Trophoblast cell (in vitro differentiated cells and primary cell): ENCODE measurements at regions not wholly inside any gene's neighbourhood (a gene's known extent, or its start where the extent isn't known, plus 50 kb on each side); places are given as distances from the start of the nearest gene placed in this dataset.

ENCODE experiments used
- DNase-seq, 2 donors: peaks; one replicate each; pipeline ENCODE4 v3.0.0-alpha.2; 2016
- H2AFZ ChIP-seq: 2 replicates; pipeline ENCODE4 v1.6.1; 2013; ENCODE audit warnings: low read length, moderate library complexity, mild to moderate bottlenecking; ENCODE audit not compliant: insufficient read depth, poor library complexity
- H2AK5ac ChIP-seq: 2 replicates; pipeline ENCODE4 v1.6.1; 2013; ENCODE audit warnings: mild to moderate bottlenecking, low read length
- H2BK120ac ChIP-seq: 2 replicates; pipeline ENCODE4 v1.6.1; 2013; ENCODE audit warnings: low read length, mild to moderate bottlenecking, moderate library complexity; ENCODE audit not compliant: insufficient read depth, poor library complexity
- H2BK12ac ChIP-seq: 2 replicates; pipeline ENCODE4 v1.6.1; 2013; ENCODE audit warnings: mild to moderate bottlenecking, low read length, moderate library complexity
- H2BK5ac ChIP-seq: 2 replicates; pipeline ENCODE4 v1.6.1; 2013; ENCODE audit warnings: low read length, low read depth, moderate library complexity, mild to moderate bottlenecking; ENCODE audit not compliant: poor library complexity
- H3K14ac ChIP-seq: 2 replicates; pipeline ENCODE4 v1.6.1; 2013; ENCODE audit warnings: mild to moderate bottlenecking, low read length
- H3K18ac ChIP-seq: 2 replicates; pipeline ENCODE4 v1.6.1; 2013; ENCODE audit warnings: mild to moderate bottlenecking, low read length
- H3K23ac ChIP-seq: 2 replicates; pipeline ENCODE4 v1.6.1; 2013; ENCODE audit warnings: low read length
- H3K27ac ChIP-seq: 2 replicates; pipeline ENCODE4 v1.5.1; 2013; ENCODE audit warnings: low read depth, mild to moderate bottlenecking, inconsistent platforms, low read length, moderate library complexity
- H3K27me3 ChIP-seq: 2 replicates; pipeline ENCODE4 v1.6.1; 2013; ENCODE audit warnings: inconsistent platforms, mild to moderate bottlenecking, low read length, moderate library complexity; ENCODE audit not compliant: insufficient read depth
- H3K36me3 ChIP-seq, 2 experiments: 1 replicate in 1 of 2; 2 replicates in 1 of 2; pipeline ENCODE4 v1.6.1; 2013; ENCODE audit warnings: low read length in 2 of 2, mild to moderate bottlenecking in 2 of 2, moderate library complexity in 1 of 2; ENCODE audit not compliant: insufficient read depth in 2 of 2, control insufficient read depth in 1 of 2
- H3K4ac ChIP-seq: 2 replicates; pipeline ENCODE4 v1.6.1; 2013; ENCODE audit warnings: low read depth, mild to moderate bottlenecking, low read length, moderate library complexity
- H3K4me1 ChIP-seq, 2 experiments: 1 replicate in 1 of 2; 2 replicates in 1 of 2; pipeline ENCODE4 v1.6.1; 2013; ENCODE audit warnings: low read length in 2 of 2, mild to moderate bottlenecking in 2 of 2, moderate library complexity in 1 of 2; ENCODE audit not compliant: insufficient read depth in 2 of 2, control insufficient read depth in 1 of 2
- H3K4me2 ChIP-seq: 2 replicates; pipeline ENCODE4 v1.6.1; 2013; ENCODE audit warnings: inconsistent platforms, mild to moderate bottlenecking, low read length, moderate library complexity
- H3K4me3 ChIP-seq: 2 replicates; pipeline ENCODE4 v1.5.1; 2013; ENCODE audit warnings: mild to moderate bottlenecking, low read depth, low read length, inconsistent platforms
- H3K79me1 ChIP-seq: one replicate; pipeline ENCODE4 v1.6.1; 2013; ENCODE audit warnings: low read length
- H3K79me2 ChIP-seq: 2 replicates; pipeline ENCODE4 v1.6.1; 2013; ENCODE audit warnings: low read length, mild to moderate bottlenecking; ENCODE audit not compliant: control insufficient read depth, insufficient read depth, poor library complexity
- H3K9ac ChIP-seq: 2 replicates; pipeline ENCODE4 v1.6.1; 2013; ENCODE audit warnings: mild to moderate bottlenecking, low read length
- H3K9me3 ChIP-seq: 2 replicates; pipeline ENCODE4 v1.6.1; 2013; ENCODE audit warnings: low read depth, mild to moderate bottlenecking, control low read depth, inconsistent platforms, low read length; ENCODE audit not compliant: insufficient read depth
- H4K12ac ChIP-seq: 2 replicates; pipeline ENCODE4 v1.6.1; 2013; ENCODE audit warnings: low read depth, mild to moderate bottlenecking, low read length, moderate library complexity
- H4K8ac ChIP-seq: 2 replicates; pipeline ENCODE4 v1.6.1; 2013; ENCODE audit warnings: low read depth, mild to moderate bottlenecking, low read length, moderate library complexity
- H4K91ac ChIP-seq: one replicate; pipeline ENCODE4 v1.6.1; 2013; ENCODE audit warnings: low read depth, mild to moderate bottlenecking, low read length, moderate library complexity
- WGBS: extraction: QIAGEN DNeasy Blood & Tissue Kit; methylation state at CpG from one replicate; pipeline ENCODE4 v1.1.7; 2013; ENCODE audit warnings: missing lambda C conversion rate; ENCODE audit not compliant: insufficient read length, insufficient coverage; ENCODE audit errors: extremely low coverage; 5-methylcytosine and 5-hydroxymethylcytosine counted together

DNA sequence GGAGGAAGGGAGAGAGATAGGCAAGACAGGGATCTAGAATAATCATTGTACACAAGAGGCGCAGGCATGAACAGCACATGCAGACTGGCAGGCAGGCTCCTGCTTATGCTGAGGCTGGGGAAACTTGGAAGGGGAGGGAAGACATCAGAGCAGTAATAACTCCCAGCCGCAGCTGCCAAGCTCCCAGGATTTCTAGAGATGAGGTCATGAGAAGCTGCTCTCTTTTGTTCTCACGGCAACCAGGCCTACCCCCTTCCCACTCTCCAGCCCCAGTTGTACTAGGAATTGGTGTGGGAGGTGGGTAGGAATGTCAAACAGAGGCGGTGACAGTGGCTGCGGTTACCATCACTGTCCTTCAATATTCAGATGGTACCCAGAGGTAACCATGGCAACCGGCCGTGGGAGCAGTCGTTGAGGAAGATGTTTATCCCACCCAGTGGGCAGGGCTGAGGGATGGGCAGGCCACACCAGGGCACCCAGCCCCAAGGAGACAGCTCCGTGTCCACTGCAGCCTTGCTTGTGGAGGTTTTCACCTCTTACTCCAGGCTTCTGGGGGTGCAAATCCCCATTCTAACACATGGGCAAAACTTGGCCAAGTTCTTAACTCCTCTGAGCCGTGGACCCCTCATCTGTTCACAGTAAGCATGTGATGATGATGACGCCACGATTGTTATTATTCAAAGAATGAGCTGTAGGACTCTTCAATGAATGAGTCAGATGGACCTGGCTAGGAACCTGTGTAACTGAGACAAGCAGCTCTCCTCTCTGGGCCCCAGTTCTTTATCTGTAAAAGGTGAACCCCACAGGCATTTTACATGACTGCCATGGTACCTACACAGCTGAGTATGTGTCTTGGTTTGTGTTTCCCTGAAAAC is 360.8 kb upstream of the PROK2 start:
- H2BK12ac ChIP-seq, result no peak overlapping the region
- no peaks in the 10 kb centered on the region for H3K79me1 ChIP-seq
- no peak overlapping the region for H3K9ac ChIP-seq
- no peak overlapping the region for H3K18ac ChIP-seq
- H3K4me2 ChIP-seq, result no peak overlapping the region
- no peak overlapping the region for H3K14ac ChIP-seq
- no peak overlapping the region for H3K4ac ChIP-seq
- H2AK5ac ChIP-seq, result no peak overlapping the region
- no peak overlapping the region for H3K4me3 ChIP-seq
- H4K12ac ChIP-seq, result no peak overlapping the region
- no peak overlapping the region for H4K91ac ChIP-seq
- DNase-seq, result no peak
- H2AFZ ChIP-seq, result no peak overlapping the region
- WGBS, result no CpG with 5 or more reads among the region's 12 CpGs
- no peak overlapping the region for H3K23ac ChIP-seq
- H3K27me3 ChIP-seq, result no peaks in the 10 kb centered on the region
- H3K9me3 ChIP-seq, result no peaks in the 10 kb centered on the region
- H3K36me3 ChIP-seq, result no peaks in the 10 kb centered on the region
- no peak overlapping the region for H4K8ac ChIP-seq
- no peak overlapping the region for H3K27ac ChIP-seq
- no peaks in the 10 kb centered on the region for H3K4me1 ChIP-seq
- no peak overlapping the region for H2BK5ac ChIP-seq
- H2BK120ac ChIP-seq, result no peak overlapping the region
- no peaks in the 10 kb centered on the region for H3K79me2 ChIP-seq

DNA sequence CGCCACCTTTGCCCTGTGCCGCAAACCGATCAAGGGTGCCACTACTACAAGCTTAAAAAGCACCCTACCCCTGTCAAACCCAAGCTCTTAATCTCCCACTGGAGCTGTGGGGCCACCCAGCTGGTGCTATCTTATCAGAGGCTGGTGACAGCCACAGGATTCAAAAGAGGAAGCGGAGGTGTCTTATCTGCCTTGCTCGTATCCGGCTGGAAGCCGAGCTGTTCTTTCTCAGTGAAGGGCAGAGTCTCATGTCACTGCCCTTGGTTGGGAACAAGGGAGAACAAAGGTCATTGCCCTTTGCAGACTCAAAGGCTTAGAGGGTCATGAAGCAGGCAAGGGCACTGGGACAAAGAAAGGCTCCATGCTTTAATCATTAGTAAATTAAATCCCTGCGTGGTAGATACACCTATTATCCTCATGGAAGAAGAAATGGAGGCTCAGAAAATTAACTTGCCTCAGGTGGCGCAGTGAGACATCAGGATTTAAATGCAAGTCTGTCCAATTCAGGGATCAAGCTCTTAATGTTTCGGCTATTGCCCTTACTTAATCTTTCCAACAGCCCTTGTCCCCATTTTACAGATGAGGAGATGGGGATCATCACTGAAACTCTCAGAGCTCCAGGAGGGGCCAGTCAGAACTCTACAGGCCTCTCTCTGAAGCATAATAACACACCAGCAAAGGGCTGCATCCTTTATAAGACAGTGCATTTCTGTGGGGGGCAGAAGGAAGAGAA is 360.0 kb upstream of the PROK2 start:
- H2BK120ac ChIP-seq, result no peak overlapping the region
- H3K79me2 ChIP-seq, result no peaks in the 10 kb centered on the region
- H4K91ac ChIP-seq, result no peak overlapping the region
- H3K14ac ChIP-seq, result no peak overlapping the region
- H3K23ac ChIP-seq, result no peak overlapping the region
- no peak overlapping the region for H3K27ac ChIP-seq
- H2AFZ ChIP-seq, result no peak overlapping the region
- H3K4me3 ChIP-seq, result no peak overlapping the region
- WGBS, result no CpG with 5 or more reads among the region's 10 CpGs
- H3K9me3 ChIP-seq, result no peaks in the 10 kb centered on the region
- no peak overlapping the region for H3K4me2 ChIP-seq
- no peak overlapping the region for H2BK5ac ChIP-seq
- DNase-seq, result no peak
- H3K18ac ChIP-seq, result no peak overlapping the region
- no peak overlapping the region for H3K9ac ChIP-seq
- H3K36me3 ChIP-seq, result no peaks in the 10 kb centered on the region
- H4K12ac ChIP-seq, result no peak overlapping the region
- H2AK5ac ChIP-seq, result no peak overlapping the region
- H4K8ac ChIP-seq, result no peak overlapping the region
- H3K79me1 ChIP-seq, result no peaks in the 10 kb centered on the region
- no peak overlapping the region for H3K4ac ChIP-seq
- no peak overlapping the region for H2BK12ac ChIP-seq
- no peaks in the 10 kb centered on the region for H3K4me1 ChIP-seq
- H3K27me3 ChIP-seq, result no peaks in the 10 kb centered on the region

DNA sequence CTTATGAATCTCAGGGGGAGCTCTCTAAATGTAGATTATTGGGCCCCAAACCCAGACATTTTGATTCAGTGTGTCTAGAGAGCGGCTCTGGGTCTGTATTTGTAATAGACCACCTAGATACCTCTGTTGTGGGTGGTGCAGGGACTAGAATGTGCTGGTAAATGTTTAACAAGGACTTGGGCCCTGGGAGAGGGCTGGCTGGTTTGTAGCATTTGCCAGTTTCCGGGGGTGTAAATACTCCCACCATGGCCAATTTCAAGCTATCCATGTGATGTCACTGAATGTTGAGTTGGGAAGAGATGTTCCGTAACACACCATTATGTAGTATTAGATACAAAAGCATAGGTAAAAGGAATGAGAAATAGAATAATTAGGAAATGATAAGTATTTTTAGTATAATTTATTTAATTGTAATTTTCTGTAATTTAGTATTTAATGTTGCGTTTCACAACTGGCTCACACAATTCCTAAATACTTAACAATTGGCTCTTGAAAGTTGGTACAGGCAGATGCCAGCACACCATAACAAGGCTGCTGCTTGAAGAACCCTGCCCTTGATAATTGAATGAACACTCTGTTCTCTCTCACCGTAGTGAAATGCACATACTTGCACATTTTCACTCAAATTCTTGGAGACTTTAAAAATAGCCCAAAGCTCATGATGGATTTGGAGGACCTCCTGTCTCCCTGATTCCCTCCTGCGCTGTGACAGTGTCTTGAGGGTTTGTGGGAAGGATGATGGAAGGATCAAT is 359.2 kb upstream of the PROK2 start:
- H3K4ac ChIP-seq, result no peak overlapping the region
- H2BK5ac ChIP-seq, result no peak overlapping the region
- no peaks in the 10 kb centered on the region for H3K79me2 ChIP-seq
- H3K27ac ChIP-seq, result no peak overlapping the region
- DNase-seq, result no peak
- no peak overlapping the region for H3K23ac ChIP-seq
- no peak overlapping the region for H3K14ac ChIP-seq
- H3K36me3 ChIP-seq, result no peaks in the 10 kb centered on the region
- H3K79me1 ChIP-seq, result no peaks in the 10 kb centered on the region
- WGBS, result no CpG with 5 or more reads among the region's 6 CpGs
- H4K8ac ChIP-seq, result no peak overlapping the region
- H3K4me3 ChIP-seq, result no peak overlapping the region
- no peak overlapping the region for H4K12ac ChIP-seq
- no peak overlapping the region for H2BK120ac ChIP-seq
- H3K4me2 ChIP-seq, result no peak overlapping the region
- H3K27me3 ChIP-seq, result no peaks in the 10 kb centered on the region
- no peaks in the 10 kb centered on the region for H3K9me3 ChIP-seq
- no peak overlapping the region for H2AK5ac ChIP-seq
- H4K91ac ChIP-seq, result no peak overlapping the region
- no peak overlapping the region for H2BK12ac ChIP-seq
- no peak overlapping the region for H2AFZ ChIP-seq
- no peak overlapping the region for H3K18ac ChIP-seq
- H3K9ac ChIP-seq, result no peak overlapping the region
- no peaks in the 10 kb centered on the region for H3K4me1 ChIP-seq

DNA sequence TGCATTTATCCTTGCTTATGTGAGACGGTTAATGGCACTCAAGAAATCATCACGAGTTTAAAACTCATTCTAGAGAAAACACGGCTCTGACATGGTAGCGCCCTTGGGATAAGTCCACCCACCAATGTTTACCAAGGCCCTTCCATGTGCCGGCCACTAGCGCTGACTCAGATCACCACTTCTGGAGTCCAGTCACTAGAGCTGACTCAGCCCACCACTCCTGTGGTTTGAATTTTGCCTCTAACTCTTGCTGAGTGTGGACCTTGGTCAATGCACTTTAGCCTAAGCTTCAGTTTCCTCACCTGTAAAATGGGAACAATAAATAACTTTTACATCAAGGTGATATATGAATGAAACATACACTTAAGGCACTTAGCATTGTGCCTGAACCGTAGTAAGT is 358.4 kb upstream of the PROK2 start:
- no peak overlapping the region for H3K23ac ChIP-seq
- H3K79me1 ChIP-seq, result no peaks in the 10 kb centered on the region
- H3K79me2 ChIP-seq, result no peaks in the 10 kb centered on the region
- H4K8ac ChIP-seq, result no peak overlapping the region
- H3K4me1 ChIP-seq, result no peaks in the 10 kb centered on the region
- H2BK12ac ChIP-seq, result no peak overlapping the region
- no peak overlapping the region for H3K4me3 ChIP-seq
- H3K27ac ChIP-seq, result no peak overlapping the region
- no peak overlapping the region for H2AFZ ChIP-seq
- no peak overlapping the region for H4K12ac ChIP-seq
- no peaks in the 10 kb centered on the region for H3K9me3 ChIP-seq
- H2BK5ac ChIP-seq, result no peak overlapping the region
- H3K9ac ChIP-seq, result no peak overlapping the region
- no peaks in the 10 kb centered on the region for H3K36me3 ChIP-seq
- DNase-seq, result no peak
- H3K4me2 ChIP-seq, result no peak overlapping the region
- H2AK5ac ChIP-seq, result no peak overlapping the region
- no peaks in the 10 kb centered on the region for H3K27me3 ChIP-seq
- no peak overlapping the region for H3K14ac ChIP-seq
- no peak overlapping the region for H2BK120ac ChIP-seq
- no peak overlapping the region for H3K18ac ChIP-seq
- H4K91ac ChIP-seq, result no peak overlapping the region
- no peak overlapping the region for H3K4ac ChIP-seq
- no CpG with 5 or more reads among the region's 7 CpGs for WGBS
